Glutamatergic neuron (in vitro differentiated cells): ENCODE measurements at regions not wholly inside any gene's neighbourhood (a gene's known extent, or its start where the extent isn't known, plus 50 kb on each side); places are given as distances from the start of the nearest gene placed in this dataset.

ENCODE experiments used
- DNase-seq: peaks from one replicate; pipeline ENCODE4 v3.0.0; 2022
- H3K27ac Mint-ChIP-seq: one replicate; pipeline ENCODE4 v1.8.0; 2020; ENCODE audit warnings: mild to moderate bottlenecking, mixed read lengths, inconsistent platforms; ENCODE audit not compliant: unreplicated experiment
- H3K27me3 Mint-ChIP-seq: one replicate; pipeline ENCODE4 v1.8.0; 2020; ENCODE audit warnings: mild to moderate bottlenecking, moderate library complexity, mixed read lengths, inconsistent platforms; ENCODE audit not compliant: unreplicated experiment
- H3K36me3 Mint-ChIP-seq: one replicate; pipeline ENCODE4 v1.8.0; 2020; ENCODE audit warnings: mild to moderate bottlenecking, mixed read lengths, inconsistent platforms; ENCODE audit not compliant: unreplicated experiment
- H3K4me1 Mint-ChIP-seq: one replicate; pipeline ENCODE4 v1.8.0; 2020; ENCODE audit warnings: mild to moderate bottlenecking, low read depth, mixed read lengths, inconsistent platforms; ENCODE audit not compliant: unreplicated experiment
- H3K4me3 Mint-ChIP-seq: one replicate; pipeline ENCODE4 v1.8.0; 2020; ENCODE audit warnings: mild to moderate bottlenecking, mixed read lengths, inconsistent platforms; ENCODE audit not compliant: unreplicated experiment
- H3K9me3 Mint-ChIP-seq: one replicate; pipeline ENCODE4 v1.8.0; 2020; ENCODE audit warnings: mild to moderate bottlenecking, moderate library complexity, mixed read lengths, inconsistent platforms; ENCODE audit not compliant: unreplicated experiment
- CTCF ChIP-seq: fragments of 200-600 bp; sonication (generic); IDR thresholded peaks from one replicate; pipeline ENCODE4 v1.5.0; 2021; ENCODE audit not compliant: partially characterized antibody, unreplicated experiment

DNA sequence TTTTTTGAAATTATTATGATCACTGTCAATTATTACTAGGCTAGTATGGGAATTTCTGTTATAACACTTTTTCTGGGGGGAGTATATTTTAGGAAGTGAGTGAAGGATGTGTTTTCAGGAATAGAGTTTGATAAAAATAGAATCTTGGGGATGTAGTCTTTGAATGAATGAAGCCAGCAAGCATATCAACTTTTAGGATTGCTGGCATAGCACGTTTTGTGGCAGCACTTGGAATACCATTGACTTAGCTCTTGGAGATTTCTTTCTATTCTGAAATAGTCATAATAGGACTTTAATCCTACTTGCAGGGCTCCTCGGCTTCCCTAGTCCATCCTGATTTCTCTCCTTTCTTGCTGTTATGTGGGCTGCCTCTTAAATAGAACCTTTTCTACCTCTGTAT is 141.6 kb downstream of the DACT1 start:
- H3K4me1 Mint-ChIP-seq = peaks cover 18% of the 10 kb centered on the region
- peaks cover 5% of the 10 kb centered on the region for H3K36me3 Mint-ChIP-seq
- H3K4me3 Mint-ChIP-seq = no peak overlapping the region
- peaks cover 9% of the 10 kb centered on the region for H3K9me3 Mint-ChIP-seq
- H3K27me3 Mint-ChIP-seq = no peaks in the 10 kb centered on the region
- H3K27ac Mint-ChIP-seq = no peak overlapping the region
- no peak for DNase-seq
- no peak for TF ChIP-seq CTCF

DNA sequence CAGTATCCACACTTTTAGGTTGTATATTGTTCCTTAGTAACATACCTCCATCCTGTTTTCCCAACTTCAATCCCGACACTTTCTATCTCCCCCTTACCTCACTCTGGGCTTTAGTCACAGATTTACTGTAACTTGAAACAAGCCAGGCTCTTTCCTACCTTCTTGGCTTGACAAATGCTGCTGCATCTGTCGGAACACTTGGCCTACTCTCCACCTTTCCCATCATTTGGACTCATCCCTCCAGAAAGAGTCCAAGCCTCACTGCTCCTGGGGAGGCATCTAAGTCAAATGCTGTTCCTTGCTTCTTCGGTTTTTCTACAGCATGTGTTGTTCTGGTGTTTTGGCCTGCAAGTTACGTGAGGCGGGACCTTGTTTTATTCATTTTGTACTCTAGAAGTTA is 142.4 kb downstream of the DACT1 start:
- peaks cover 15% of the 10 kb centered on the region for H3K4me1 Mint-ChIP-seq
- TF ChIP-seq CTCF = no peak

GRCh38 chr14:58780605-58781004 is 142.8 kb downstream of the DACT1 start:
- no peaks in the 10 kb centered on the region for H3K27me3 Mint-ChIP-seq
- no peak for DNase-seq
- TF ChIP-seq CTCF = no peak
- H3K27ac Mint-ChIP-seq = no peak overlapping the region
- H3K36me3 Mint-ChIP-seq = no peaks in the 10 kb centered on the region
- H3K4me3 Mint-ChIP-seq = no peak overlapping the region
- H3K9me3 Mint-ChIP-seq = peaks cover 3% of the 10 kb centered on the region
- peaks cover 15% of the 10 kb centered on the region for H3K4me1 Mint-ChIP-seq

More for the DNA sequence above, 142.4 kb downstream of the DACT1 start:
- H3K9me3 Mint-ChIP-seq = peaks cover 3% of the 10 kb centered on the region
- no peaks in the 10 kb centered on the region for H3K27me3 Mint-ChIP-seq
- H3K36me3 Mint-ChIP-seq = peaks cover 1% of the 10 kb centered on the region
- H3K27ac Mint-ChIP-seq = no peak overlapping the region
- no peak for DNase-seq
- no peak overlapping the region for H3K4me3 Mint-ChIP-seq

GRCh38 chr14:58782011-58782410 is 144.2 kb downstream of the DACT1 start:
- H3K4me1 Mint-ChIP-seq = peaks cover 12% of the 10 kb centered on the region
- H3K27me3 Mint-ChIP-seq = no peaks in the 10 kb centered on the region
- no peak overlapping the region for H3K27ac Mint-ChIP-seq
- TF ChIP-seq CTCF = no peak
- DNase-seq = no peak
- no peaks in the 10 kb centered on the region for H3K36me3 Mint-ChIP-seq
- no peaks in the 10 kb centered on the region for H3K9me3 Mint-ChIP-seq
- H3K4me3 Mint-ChIP-seq = no peak overlapping the region

GRCh38 chr14:58783792-58784511 is 146.2 kb downstream of the DACT1 start:
- DNase-seq = no peak
- H3K4me1 Mint-ChIP-seq = peaks cover 10% of the 10 kb centered on the region
- H3K4me3 Mint-ChIP-seq = no peak overlapping the region
- H3K9me3 Mint-ChIP-seq = no peaks in the 10 kb centered on the region
- TF ChIP-seq CTCF = no peak
- H3K27ac Mint-ChIP-seq = no peak overlapping the region
- H3K36me3 Mint-ChIP-seq = no peaks in the 10 kb centered on the region
- H3K27me3 Mint-ChIP-seq = no peaks in the 10 kb centered on the region
